AG10803 (cell line): ENCODE measurements at regions not wholly inside any gene's neighbourhood (a gene's known extent, or its start where the extent isn't known, plus 50 kb on each side); places are given as distances from the start of the nearest gene placed in this dataset.

Source experiments
- DNase-seq: peaks from one replicate; pipeline ENCODE4 v3.0.0; 2010; ENCODE audit warnings: low read depth
- H3K4me3 ChIP-seq: 2 replicates; pipeline ENCODE4 v1.5.1; 2011; ENCODE audit warnings: mild to moderate bottlenecking, low read length, control low read depth
- CTCF ChIP-seq: conservative IDR thresholded peaks from 2 replicates; pipeline ENCODE4 v1.5.1; 2011; ENCODE audit warnings: mild to moderate bottlenecking, low read length, control low read depth, inconsistent platforms

- DNase-seq: no peak
- TF ChIP-seq CTCF: no peak
- no peak overlapping the region for H3K4me3 ChIP-seq
These were observed 91.2 kb downstream of the RPLP1 start for GRCh38 chr15:69543681-69544364.

- TF ChIP-seq CTCF: no peak
- DNase-seq: no peak
- H3K4me3 ChIP-seq: no peak overlapping the region
These were observed 91.9 kb downstream of the RPLP1 start for GRCh38 chr15:69544365-69545113.

- no peak for TF ChIP-seq CTCF
- no peak for DNase-seq
- no peak overlapping the region for H3K4me3 ChIP-seq
These were observed 93.6 kb downstream of the RPLP1 start for GRCh38 chr15:69546182-69546581.

- no peak for DNase-seq
- no peak overlapping the region for H3K4me3 ChIP-seq
- TF ChIP-seq CTCF: no peak
These were observed 96.0 kb downstream of the RPLP1 start for GRCh38 chr15:69548395-69549180.

GRCh38 chr15:69551391-69552056 is 98.9 kb downstream of the RPLP1 start:
- TF ChIP-seq CTCF: no peak
- no peak overlapping the region for H3K4me3 ChIP-seq
- no peak for DNase-seq

GRCh38 chr15:69552057-69552815 is 99.6 kb downstream of the RPLP1 start:
- H3K4me3 ChIP-seq: no peak overlapping the region
- TF ChIP-seq CTCF: no peak
- DNase-seq: no peak
